Neutrophil (primary cell): ENCODE measurements at regions not wholly inside any gene's neighbourhood (a gene's known extent, or its start where the extent isn't known, plus 50 kb on each side); places are given as distances from the start of the nearest gene placed in this dataset.

Experiments
- H3K27ac ChIP-seq: fragments of 200-600 bp; sonication (generic); 2 replicates; pipeline ENCODE4 v1.5.1; 2016; ENCODE audit warnings: mild to moderate bottlenecking, moderate library complexity
- H3K27me3 ChIP-seq: fragments of 200-600 bp; sonication (generic); 2 replicates; pipeline ENCODE4 v1.6.0; 2016; ENCODE audit warnings: mild to moderate bottlenecking
- H3K36me3 ChIP-seq: fragments of 200-600 bp; sonication (generic); 2 replicates; pipeline ENCODE4 v1.5.1; 2017
- H3K4me1 ChIP-seq, 2 experiments: fragments of 200-600 bp in 1 of 2; sonication (generic) in 1 of 2; 1 replicate in 1 of 2; 2 replicates in 1 of 2; pipeline versions ENCODE4 v1.5.1 to v1.6.1; 2013 to 2016; ENCODE audit warnings: low read depth in 1 of 2, low read length in 1 of 2, mild to moderate bottlenecking in 1 of 2, moderate library complexity in 1 of 2; ENCODE audit not compliant: control insufficient read depth in 1 of 2, insufficient read depth in 1 of 2
- H3K4me3 ChIP-seq, 2 experiments: fragments of 200-600 bp in 1 of 2; sonication (generic) in 1 of 2; 1 replicate in 1 of 2; 2 replicates in 1 of 2; pipeline ENCODE4 v1.5.1; 2013 to 2016; ENCODE audit warnings: low read depth in 1 of 2, low read length in 1 of 2, mild to moderate bottlenecking in 1 of 2, moderate library complexity in 1 of 2
- H3K9me3 ChIP-seq: fragments of 200-600 bp; sonication (generic); 2 replicates; pipeline ENCODE4 v1.5.1; 2016
- CTCF ChIP-seq: fragments of 200-600 bp; sonication (generic); IDR thresholded peaks from 2 replicates; pipeline ENCODE4 v1.5.1; 2016; ENCODE audit warnings: antibody characterized with exemption

- Histone ChIP-seq H3K27ac (peak overlapping the region; percentile 48), H3K9me3 (no peaks in the 10 kb centered on the region), H3K27me3 (no peaks in the 10 kb centered on the region), H3K4me3 (no peak overlapping the region), H3K36me3 (peaks cover 24% of the 10 kb centered on the region), H3K4me1 (peaks cover 66 to 83% of the 10 kb centered on the region in 2 experiments)
- TF ChIP-seq CTCF: no peak
These were observed 411.2 kb downstream of the SHQ1 start for GRCh38 chr3:72436863-72437592.

GRCh38 chr3:72434296-72434695 is 413.9 kb downstream of the SHQ1 start:
- Histone ChIP-seq H3K36me3 (peaks cover 15% of the 10 kb centered on the region), H3K4me3 (no peak overlapping the region)
- no peak for TF ChIP-seq CTCF

GRCh38 chr3:72432246-72432645 is 416.0 kb downstream of the SHQ1 start:
- no peaks in the 10 kb centered on the region for H3K9me3 ChIP-seq
- H3K4me1 ChIP-seq: peaks cover 49 to 72% of the 10 kb centered on the region in 2 experiments
- TF ChIP-seq CTCF: no peak
- H3K27me3 ChIP-seq: no peaks in the 10 kb centered on the region
- H3K36me3 ChIP-seq: peaks cover 3% of the 10 kb centered on the region
- peak overlapping the region; percentile 50 for H3K27ac ChIP-seq
- no peak overlapping the region for H3K4me3 ChIP-seq

More at GRCh38 chr3:72434296-72434695, 413.9 kb downstream of the SHQ1 start:
- no peak overlapping the region for H3K27ac ChIP-seq
- H3K27me3 ChIP-seq: no peaks in the 10 kb centered on the region
- peaks cover 48 to 72% of the 10 kb centered on the region in 2 experiments for H3K4me1 ChIP-seq
- H3K9me3 ChIP-seq: no peaks in the 10 kb centered on the region

GRCh38 chr3:72429589-72430353 is 418.5 kb downstream of the SHQ1 start:
- no peak for TF ChIP-seq CTCF
- Histone ChIP-seq H3K4me3 (no peak overlapping the region), H3K27me3 (no peaks in the 10 kb centered on the region), H3K36me3 (no peaks in the 10 kb centered on the region), H3K4me1 (peaks cover 70 to 90% of the 10 kb centered on the region in 2 experiments), H3K9me3 (no peaks in the 10 kb centered on the region), H3K27ac (peak overlapping the region; percentile 23)

- Histone ChIP-seq H3K4me3 (no peak overlapping the region), H3K9me3 (no peaks in the 10 kb centered on the region), H3K4me1 (peaks cover 69 to 88% of the 10 kb centered on the region in 2 experiments), H3K36me3 (no peaks in the 10 kb centered on the region), H3K27me3 (no peaks in the 10 kb centered on the region), H3K27ac (peak overlapping the region; percentile 42)
- no peak for TF ChIP-seq CTCF
These were observed 419.4 kb downstream of the SHQ1 start for GRCh38 chr3:72428803-72429202.
